ACHN (cell line): ENCODE measurements at regions not wholly inside any gene's neighbourhood (a gene's known extent, or its start where the extent isn't known, plus 50 kb on each side); places are given as distances from the start of the nearest gene placed in this dataset.
"Not testable (repeated sequence)": the region's sequence is repeated elsewhere in the genome, so short reads cannot be mapped to it uniquely, and the experiment has no call there.

ENCODE experiments used
- DNase-seq: peaks from one replicate; pipeline ENCODE4 v3.0.0-alpha.2; 2015
- in situ Hi-C: cut with HindIII; loops from 2 replicates; pipeline ENCODE4 v1.10.0; 2017; ENCODE audit warnings: low sequenced_read_pairs, low pct_ligation_motif_present, low pct_unique_long_range_greater_than_20kb

- DNase-seq: no peak
- in situ Hi-C loops: no loop called here
These were observed 270.8 kb upstream of the UBE2E3 start for GRCh38 chr2:180709392-180710145.

GRCh38 chr2:180707884-180708205, 272.6 kb upstream of the UBE2E3 start:
- peak; percentile 77 for DNase-seq
- in situ Hi-C loops: no loop called here

GRCh38 chr2:180707175-180707883, 273.1 kb upstream of the UBE2E3 start:
- in situ Hi-C loops: no loop called here
- DNase-seq: no peak

GRCh38 chr2:180706694-180707093, 273.7 kb upstream of the UBE2E3 start:
- DNase-seq: no peak
- in situ Hi-C loops: no loop called here

GRCh38 chr2:180705551-180705950, 274.9 kb upstream of the UBE2E3 start:
- DNase-seq: no peak
- in situ Hi-C loops: no loop called here

- no peak for DNase-seq
- in situ Hi-C loops: no loop called here
These were observed 275.3 kb upstream of the UBE2E3 start for GRCh38 chr2:180705122-180705521.

- in situ Hi-C loops: no loop called here
- DNase-seq: no peak
These were observed 280.6 kb upstream of the UBE2E3 start for GRCh38 chr2:180699657-180700361.

- DNase-seq: no peak
- in situ Hi-C loops: no loop called here
These were observed 281.7 kb upstream of the UBE2E3 start for GRCh38 chr2:180698668-180699067.

GRCh38 chr2:180695586-180696401, 284.6 kb upstream of the UBE2E3 start:
- no peak for DNase-seq
- in situ Hi-C loops: no loop called here

GRCh38 chr2:180694445-180695421, 285.7 kb upstream of the UBE2E3 start:
- DNase-seq: no peak
- in situ Hi-C loops: no loop called here

GRCh38 chr2:180692322-180692721, 288.1 kb upstream of the UBE2E3 start:
- in situ Hi-C loops: no loop called here

GRCh38 chr2:180691855-180692223, 288.6 kb upstream of the UBE2E3 start:
- in situ Hi-C loops, DNase-seq: not testable (repeated sequence)

More at GRCh38 chr2:180692322-180692721, 288.1 kb upstream of the UBE2E3 start:
- no peak for DNase-seq

- DNase-seq, in situ Hi-C loops: not testable (repeated sequence)
These were observed 289.1 kb upstream of the UBE2E3 start for GRCh38 chr2:180691186-180691854.

GRCh38 chr2:180690611-180691010, 289.8 kb upstream of the UBE2E3 start:
- DNase-seq: no peak
- in situ Hi-C loops: no loop called here

- in situ Hi-C loops: no loop called here
- no peak for DNase-seq
These were observed 297.5 kb upstream of the UBE2E3 start for GRCh38 chr2:180682871-180683270.

GRCh38 chr2:180679693-180680092, 300.7 kb upstream of the UBE2E3 start:
- in situ Hi-C loops: no loop called here
- no peak for DNase-seq

GRCh38 chr2:180678625-180678972, 301.8 kb upstream of the UBE2E3 start:
- in situ Hi-C loops: no loop called here
- no peak for DNase-seq
